Posterior vena cava (tissue), 2 donors: ENCODE measurements at regions not wholly inside any gene's neighbourhood (a gene's known extent, or its start where the extent isn't known, plus 50 kb on each side); places are given as distances from the start of the nearest gene placed in this dataset.

ENCODE experiments used
- DNase-seq: peaks from one replicate; pipeline ENCODE4 v3.0.0-alpha.2; 2020; ENCODE audit warnings: low spot score
- intact Hi-C, 2 donors: fragments of 100-400 bp; cut with DNase I; formaldehyde crosslinking; loops; one replicate each; pipeline versions ENCODE4 v1.14.1 to v1.14.2; 2022 to 2023
- donor health status: DM: yes; HTN: yes; CAD: no.
- donor health status: DM: yes; HTN: yes; CAD: no.

GRCh38 chr12:89975574-89975973 lies 266.9 kb upstream of the ATP2B1 start:
- intact Hi-C loops: no loop called here
- DNase-seq: no peak

DNA sequence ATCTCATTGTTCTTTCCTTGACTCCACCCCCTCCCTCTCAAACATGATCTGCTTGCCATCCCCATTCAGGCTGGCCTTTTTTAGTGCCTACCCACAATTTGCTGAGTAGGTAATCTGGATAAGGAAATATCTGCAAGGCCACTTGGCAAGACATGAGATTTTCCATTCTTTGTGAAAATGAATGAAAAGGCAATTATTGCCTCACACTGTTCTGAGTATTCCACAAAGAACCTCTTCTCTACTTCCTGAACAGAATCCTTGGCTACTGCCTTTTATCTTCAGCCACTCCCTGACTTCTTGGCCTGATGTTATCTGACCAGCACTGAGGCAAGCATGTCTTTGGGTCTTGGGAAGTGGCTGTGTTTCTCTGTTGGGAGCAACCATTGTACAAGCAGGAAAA lies 263.2 kb upstream of the ATP2B1 start:
- no peak for DNase-seq
- intact Hi-C loops: no loop called here

DNA sequence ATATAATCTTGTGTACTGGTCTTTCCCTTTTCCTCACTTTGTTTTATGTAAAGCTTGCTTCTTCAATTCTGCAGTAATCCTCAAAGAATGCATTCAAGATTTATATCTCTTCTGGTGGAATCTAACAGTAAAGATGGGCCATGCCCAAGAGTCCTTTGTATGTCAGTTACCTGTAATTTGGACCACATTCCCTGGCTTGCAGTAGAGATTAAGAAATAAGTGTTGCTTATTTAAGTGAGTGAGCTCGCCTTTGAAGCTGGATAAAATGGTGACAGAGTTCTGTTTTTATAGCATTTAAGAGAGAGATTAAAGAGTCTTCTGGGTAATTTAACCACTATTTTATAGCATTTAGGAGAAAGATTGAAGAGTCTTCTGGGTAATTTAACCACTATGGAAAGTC lies 262.1 kb upstream of the ATP2B1 start:
- intact Hi-C loops: no loop called here
- DNase-seq: no peak

DNA sequence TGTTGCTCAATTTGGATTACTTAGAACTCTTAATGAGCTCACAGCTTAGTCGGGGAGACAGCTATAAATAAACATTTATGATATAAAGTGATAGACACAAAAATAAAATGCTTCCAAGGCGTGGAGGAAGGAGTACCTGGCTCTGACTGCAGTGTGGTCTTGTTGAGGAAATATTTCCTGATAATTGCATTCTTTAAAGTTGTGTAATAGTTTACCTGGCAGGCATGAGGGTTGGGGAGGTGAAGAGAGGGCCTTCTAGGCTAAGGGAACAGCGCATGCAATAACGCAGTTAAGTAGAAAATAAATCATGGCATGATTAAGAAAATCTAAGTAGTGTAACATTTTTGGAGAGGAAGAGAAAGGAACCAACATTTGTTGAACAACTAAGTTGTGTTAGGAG lies 260.5 kb upstream of the ATP2B1 start:
- intact Hi-C loops: no loop called here
- DNase-seq: no peak

- no peak for DNase-seq
- intact Hi-C loops: no loop called here
Observed at GRCh38 chr12:89968151-89968700, 259.6 kb upstream of the ATP2B1 start.

DNA sequence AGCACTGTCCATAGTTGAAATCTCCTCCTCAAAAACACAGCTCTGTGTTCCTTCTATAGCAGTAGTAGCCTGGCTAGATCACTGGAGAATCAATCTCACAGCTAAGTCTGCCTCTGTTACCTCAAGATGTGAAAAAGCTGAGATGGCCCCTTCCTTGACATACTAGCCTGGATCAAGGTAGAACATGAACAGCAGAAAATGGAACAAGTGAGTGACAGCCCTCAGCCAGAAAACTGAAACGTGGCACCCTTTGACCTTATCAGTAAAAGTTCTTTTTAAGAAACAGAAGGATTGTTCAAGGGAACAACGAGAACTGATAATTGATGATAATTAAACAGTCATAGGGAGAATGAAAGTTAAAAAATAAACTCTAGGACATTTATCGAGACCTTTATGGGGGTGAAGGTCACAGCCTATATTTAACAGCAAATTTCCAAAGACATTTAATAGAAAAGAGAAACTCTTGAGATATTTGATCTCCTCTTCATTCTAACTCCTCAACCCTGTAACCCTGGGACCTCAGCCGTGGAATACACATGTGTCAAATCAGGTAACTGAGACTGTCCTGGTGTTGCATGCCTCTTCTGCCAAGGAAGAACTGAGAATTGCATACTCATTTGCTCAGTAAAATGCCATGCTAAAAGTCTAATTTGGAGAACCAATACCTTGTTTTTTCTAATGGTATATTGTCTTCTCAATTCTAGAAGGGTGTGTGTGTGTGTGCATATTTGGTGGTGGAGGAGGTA lies 258.0 kb upstream of the ATP2B1 start:
- intact Hi-C loops: no loop called here
- DNase-seq: no peak

- intact Hi-C loops: no loop called here
- no peak for DNase-seq
Observed at GRCh38 chr12:89965993-89966392, 257.4 kb upstream of the ATP2B1 start.

DNA sequence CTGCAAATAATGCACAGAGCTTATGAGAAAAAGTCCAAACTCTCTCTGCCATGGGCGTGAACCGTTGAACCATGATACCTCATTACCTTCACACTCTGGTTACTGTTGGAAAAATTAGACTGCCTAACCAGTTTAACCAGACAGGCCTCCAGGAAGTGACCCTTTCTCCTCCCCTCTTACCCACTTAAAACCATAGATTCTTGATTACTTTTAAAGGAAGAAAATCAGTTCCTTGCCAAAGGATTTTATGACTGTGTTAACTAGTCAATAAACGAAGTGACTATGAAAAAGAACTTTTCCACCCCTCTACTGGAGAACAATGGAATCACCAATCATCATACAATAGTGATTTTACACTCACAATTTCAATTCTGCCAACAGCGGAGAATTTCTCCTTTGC lies 254.0 kb upstream of the ATP2B1 start:
- DNase-seq: no peak
- intact Hi-C loops: no loop called here

GRCh38 chr12:89960607-89961394 lies 252.2 kb upstream of the ATP2B1 start:
- intact Hi-C loops: no loop called here
- DNase-seq: no peak

GRCh38 chr12:89960011-89960507 lies 251.4 kb upstream of the ATP2B1 start:
- DNase-seq: no peak
- intact Hi-C loops: no loop called here

DNA sequence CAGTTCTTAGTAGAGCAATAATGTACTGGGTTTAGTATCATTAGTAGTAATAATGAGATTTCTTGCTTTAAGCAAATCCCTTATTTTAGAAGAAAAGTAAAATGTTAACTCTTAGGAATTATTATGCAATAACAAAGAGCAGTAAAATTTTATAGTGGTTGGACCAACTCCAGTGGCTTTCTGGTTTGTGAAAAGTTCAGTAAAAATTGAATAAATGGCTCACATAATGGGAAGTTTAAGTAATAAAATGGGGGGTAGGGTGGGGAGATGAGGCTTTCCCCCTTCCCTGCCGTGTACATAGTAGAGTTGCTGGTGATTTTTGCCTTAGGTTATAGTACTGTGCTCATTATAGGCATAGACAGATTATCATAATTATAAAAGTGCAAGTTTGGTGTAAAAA lies 250.5 kb upstream of the ATP2B1 start:
- DNase-seq: no peak
- intact Hi-C loops: no loop called here

DNA sequence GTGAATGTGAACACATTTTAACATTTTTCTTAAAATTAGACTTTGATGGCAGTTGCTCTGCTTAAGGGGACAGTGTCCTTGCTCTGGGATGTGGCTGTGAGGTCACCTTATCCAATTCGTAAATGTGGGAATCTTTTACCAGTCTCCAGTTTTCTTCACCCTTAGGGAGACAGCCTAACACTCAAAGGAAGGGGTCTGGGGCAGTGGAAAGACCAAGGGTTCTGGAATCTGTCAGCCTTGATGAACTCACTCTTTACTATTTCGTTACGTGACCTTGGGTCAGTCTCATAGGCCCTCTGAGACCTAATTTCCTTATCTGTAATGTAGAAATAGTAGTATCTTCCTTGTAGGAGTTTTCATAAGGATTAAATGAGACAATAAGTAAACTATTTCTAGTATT lies 245.6 kb upstream of the ATP2B1 start:
- no peak for DNase-seq
- intact Hi-C loops: no loop called here

DNA sequence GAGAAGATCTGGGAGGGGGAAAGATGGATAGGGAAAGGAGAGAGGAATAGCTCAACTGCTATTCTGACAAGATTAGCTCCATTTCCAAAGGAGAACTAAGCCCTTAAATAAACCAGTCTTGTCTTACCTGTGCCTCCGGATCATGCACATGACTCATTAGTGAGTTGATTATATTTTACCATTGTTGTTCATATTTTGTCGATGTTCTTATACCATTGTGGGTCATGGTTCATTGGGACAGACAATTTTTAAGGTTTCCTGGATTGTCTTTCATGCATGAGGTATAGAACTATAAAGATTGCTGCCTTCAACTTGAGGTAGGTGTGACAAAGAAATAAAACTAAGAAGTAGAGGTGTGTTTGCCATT lies 243.0 kb upstream of the ATP2B1 start:
- intact Hi-C loops: no loop called here
- DNase-seq: no peak

DNA sequence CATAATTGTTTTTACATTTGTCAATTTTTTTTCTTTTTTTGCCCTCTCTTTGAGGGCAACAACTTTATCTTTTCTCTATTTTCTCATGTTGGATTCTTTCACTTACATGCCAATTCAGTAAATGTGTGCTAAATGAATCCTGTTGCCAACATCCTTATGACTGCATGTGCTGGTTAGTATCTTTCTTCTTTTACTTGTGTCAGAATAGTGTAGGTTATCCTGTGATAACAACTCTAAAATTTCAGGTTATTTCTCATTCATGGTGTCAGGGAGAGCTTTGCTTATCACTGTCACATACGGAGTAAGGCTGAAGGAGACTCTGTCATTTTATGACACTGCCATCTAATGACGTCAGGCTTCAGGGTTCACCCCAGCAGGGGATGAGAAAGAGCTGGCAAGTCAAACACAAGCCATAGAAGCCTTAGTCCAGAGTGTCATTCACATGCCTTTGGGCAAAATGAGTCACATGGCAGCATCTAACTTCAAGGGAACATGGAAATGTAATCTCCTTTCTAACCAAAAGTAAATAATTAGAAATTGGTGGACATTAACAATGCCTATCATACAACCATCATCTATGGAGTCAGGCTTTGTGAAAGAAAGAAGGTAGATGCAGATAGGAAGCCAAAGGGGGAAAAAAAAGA lies 242.5 kb upstream of the ATP2B1 start:
- no peak for DNase-seq
- intact Hi-C loops: no loop called here

GRCh38 chr12:89950421-89950820 lies 241.8 kb upstream of the ATP2B1 start:
- DNase-seq: no peak
- intact Hi-C loops: no loop called here

DNA sequence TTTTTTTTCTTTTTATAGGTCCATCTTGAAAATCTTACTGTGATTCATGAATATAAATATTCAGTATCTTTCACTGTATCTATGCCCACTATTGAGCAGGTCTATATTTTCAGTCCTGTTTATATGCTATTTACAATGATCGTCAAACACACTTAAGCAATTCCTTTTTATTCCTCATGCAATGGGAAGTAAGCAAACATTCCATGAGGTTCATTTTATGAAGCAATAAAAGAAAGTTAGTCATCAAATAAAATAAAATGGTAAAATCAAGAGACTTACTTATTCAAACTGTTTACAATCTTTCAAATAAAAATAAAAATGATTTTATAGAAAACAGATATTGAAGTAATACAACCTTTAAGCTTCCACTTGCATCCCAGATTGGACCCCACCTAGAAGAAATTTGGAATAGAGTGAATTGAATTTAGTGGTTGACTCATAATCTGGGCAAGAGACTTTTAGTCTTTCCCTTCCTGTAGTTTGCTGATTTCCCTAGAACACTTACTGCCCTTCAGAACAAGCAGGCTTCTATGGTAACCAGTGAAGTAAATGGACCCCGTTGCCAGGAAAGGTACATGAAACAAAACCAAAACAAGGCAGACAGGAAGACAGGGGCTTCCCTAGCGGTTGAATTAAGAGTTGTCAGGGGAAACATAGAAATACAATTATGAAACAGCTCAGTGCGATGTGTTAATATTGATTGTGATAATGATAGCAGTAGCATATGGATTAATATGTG lies 241.0 kb upstream of the ATP2B1 start:
- intact Hi-C loops: no loop called here
- no peak for DNase-seq

DNA sequence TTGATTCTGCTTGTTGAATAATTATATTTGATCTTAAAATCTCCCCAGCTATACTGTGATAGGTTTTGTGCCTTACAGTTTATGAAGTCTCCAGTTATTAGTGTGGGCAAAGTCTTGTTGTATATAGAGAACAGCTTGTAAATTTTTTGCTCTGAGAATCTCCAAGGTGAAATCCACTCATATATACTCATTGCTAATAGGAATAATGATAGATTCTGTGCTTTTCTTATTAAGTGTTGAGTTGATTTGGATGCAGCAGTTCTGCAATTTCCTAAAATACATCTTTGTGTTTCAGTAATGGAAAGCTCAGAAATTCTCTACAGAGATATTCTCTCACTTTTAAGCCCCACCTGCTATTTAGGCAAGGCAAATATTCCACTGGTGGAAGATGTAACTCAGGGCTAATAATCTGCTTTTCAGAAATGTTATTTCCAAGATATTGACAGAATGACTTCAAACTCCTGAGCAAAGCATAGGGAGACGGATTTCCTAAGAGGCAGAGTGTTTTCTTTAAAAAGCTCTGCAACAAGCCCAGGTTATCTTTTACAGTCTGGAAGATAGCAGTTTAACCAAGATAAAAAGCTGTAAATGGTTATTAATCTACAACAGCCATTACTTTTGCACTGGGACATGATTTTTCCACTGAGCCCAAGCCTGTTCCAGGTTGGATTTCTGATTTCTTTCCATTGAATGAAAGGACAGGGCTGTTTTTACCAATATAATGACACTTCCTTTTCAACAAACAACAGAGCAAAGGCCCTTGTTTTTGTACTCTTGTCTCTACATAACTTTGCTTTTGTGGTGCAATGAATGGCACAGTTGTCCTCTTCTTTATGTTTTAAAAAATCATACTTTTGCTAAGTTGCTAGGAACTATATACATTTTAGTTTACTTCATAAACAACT lies 239.9 kb upstream of the ATP2B1 start:
- no peak for DNase-seq
- intact Hi-C loops: no loop called here

GRCh38 chr12:89947437-89948270 lies 239.0 kb upstream of the ATP2B1 start:
- no peak for DNase-seq
- intact Hi-C loops: no loop called here
